HG03457 (cell line): ENCODE measurements at regions not wholly inside any gene's neighbourhood (a gene's known extent, or its start where the extent isn't known, plus 50 kb on each side); places are given as distances from the start of the nearest gene placed in this dataset.
"Not testable (repeated sequence)": the region's sequence is repeated elsewhere in the genome, so short reads cannot be mapped to it uniquely, and the experiment has no call there.

ENCODE experiments used
- ATAC-seq: cut with Tn5 transposase; IDR thresholded peaks from one replicate; pipeline ENCODE4 v1.9.1; 2021; ENCODE audit warnings: moderate number of reproducible peaks; ENCODE audit not compliant: unreplicated experiment

GRCh38 chr11:87885084-87885483 lies 290.2 kb downstream of the RAB38 start:
- not testable (repeated sequence) for ATAC-seq

- no peak for ATAC-seq
These were observed 296.1 kb downstream of the RAB38 start for GRCh38 chr11:87879118-87879517.

- no peak for ATAC-seq
These were observed 296.8 kb downstream of the RAB38 start for GRCh38 chr11:87878373-87878825.

- ATAC-seq, result no peak
These were observed 304.2 kb downstream of the RAB38 start for GRCh38 chr11:87871056-87871455.

GRCh38 chr11:87870086-87870485 lies 305.2 kb downstream of the RAB38 start:
- ATAC-seq, result no peak

GRCh38 chr11:87866951-87867350 lies 308.3 kb downstream of the RAB38 start:
- no peak for ATAC-seq

- no peak for ATAC-seq
These were observed 314.2 kb downstream of the RAB38 start for GRCh38 chr11:87861030-87861429.

GRCh38 chr11:87859636-87860035 lies 315.6 kb downstream of the RAB38 start:
- no peak for ATAC-seq

GRCh38 chr11:87851827-87852226 lies 323.4 kb downstream of the RAB38 start:
- no peak for ATAC-seq

- no peak for ATAC-seq
These were observed 324.0 kb downstream of the RAB38 start for GRCh38 chr11:87851234-87851633.

- no peak for ATAC-seq
These were observed 326.0 kb downstream of the RAB38 start for GRCh38 chr11:87849216-87849615.

- no peak for ATAC-seq
These were observed 334.5 kb downstream of the RAB38 start for GRCh38 chr11:87840786-87841185.

- ATAC-seq, result no peak
These were observed 343.0 kb downstream of the RAB38 start for GRCh38 chr11:87832211-87832610.

- ATAC-seq, result no peak
These were observed 355.2 kb downstream of the RAB38 start for GRCh38 chr11:87820011-87820410.

GRCh38 chr11:87819151-87819550 lies 356.1 kb downstream of the RAB38 start:
- ATAC-seq, result no peak

- ATAC-seq, result no peak
These were observed 362.5 kb downstream of the RAB38 start for GRCh38 chr11:87812571-87813365.

- no peak for ATAC-seq
These were observed 364.8 kb downstream of the RAB38 start for GRCh38 chr11:87810486-87810885.

- ATAC-seq, result no peak
These were observed 366.0 kb downstream of the RAB38 start for GRCh38 chr11:87809256-87809655.

GRCh38 chr11:87804176-87804575 lies 371.1 kb downstream of the RAB38 start:
- ATAC-seq, result no peak

- ATAC-seq, result no peak
These were observed 371.5 kb downstream of the RAB38 start for GRCh38 chr11:87803748-87804147.

- not testable (repeated sequence) for ATAC-seq
These were observed 390.4 kb downstream of the RAB38 start for GRCh38 chr11:87784862-87785261.

GRCh38 chr11:87780068-87780413 lies 395.2 kb downstream of the RAB38 start:
- ATAC-seq, result no peak
